HG03159 (cell line): ENCODE measurements at regions not wholly inside any gene's neighbourhood (a gene's known extent, or its start where the extent isn't known, plus 50 kb on each side); places are given as distances from the start of the nearest gene placed in this dataset.

Source experiments
- ATAC-seq: cut with Tn5 transposase; IDR thresholded peaks from one replicate; pipeline ENCODE4 v1.9.1; 2021; ENCODE audit warnings: mild to moderate bottlenecking, moderate library complexity; ENCODE audit not compliant: unreplicated experiment

DNA sequence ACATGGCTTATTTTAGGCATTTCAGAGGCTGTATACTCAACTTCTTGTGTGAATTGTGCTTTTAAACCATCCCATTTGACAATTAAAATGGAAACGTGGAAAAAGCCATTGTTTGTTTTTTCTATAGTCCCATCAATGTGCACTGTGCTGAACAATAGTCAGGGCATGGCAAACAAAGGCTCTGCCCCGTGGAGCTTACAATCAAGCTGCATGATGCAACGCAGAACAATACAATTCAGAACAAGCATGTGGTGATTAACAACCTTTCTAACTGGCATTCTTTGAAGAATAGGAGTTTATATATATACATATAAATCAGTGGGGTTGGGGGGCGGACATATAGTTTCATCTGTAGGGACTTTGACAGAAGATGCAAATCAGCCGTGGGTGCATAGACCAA lies 2125.4 kb upstream of the WWC1 start:
- ATAC-seq, result no peak

DNA sequence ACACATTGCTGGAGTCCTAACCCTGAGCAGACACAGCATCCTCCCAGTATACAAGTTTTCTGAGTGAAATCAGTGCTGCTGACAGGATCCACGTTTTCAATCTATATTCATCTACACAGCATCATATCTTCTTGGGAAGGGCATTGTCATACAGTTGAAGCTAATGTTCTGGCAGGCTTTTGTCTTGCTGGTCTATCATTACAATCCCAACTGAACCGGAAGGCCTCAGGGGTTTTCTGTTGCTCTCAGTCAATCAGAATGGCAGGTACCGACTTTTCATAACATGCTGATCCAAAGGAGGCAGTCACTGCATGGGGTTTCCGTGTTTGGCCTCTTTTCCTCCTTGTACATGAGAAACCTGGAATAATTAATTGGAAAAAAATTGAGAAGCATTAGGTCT lies 2118.8 kb upstream of the WWC1 start:
- ATAC-seq, result no peak

DNA sequence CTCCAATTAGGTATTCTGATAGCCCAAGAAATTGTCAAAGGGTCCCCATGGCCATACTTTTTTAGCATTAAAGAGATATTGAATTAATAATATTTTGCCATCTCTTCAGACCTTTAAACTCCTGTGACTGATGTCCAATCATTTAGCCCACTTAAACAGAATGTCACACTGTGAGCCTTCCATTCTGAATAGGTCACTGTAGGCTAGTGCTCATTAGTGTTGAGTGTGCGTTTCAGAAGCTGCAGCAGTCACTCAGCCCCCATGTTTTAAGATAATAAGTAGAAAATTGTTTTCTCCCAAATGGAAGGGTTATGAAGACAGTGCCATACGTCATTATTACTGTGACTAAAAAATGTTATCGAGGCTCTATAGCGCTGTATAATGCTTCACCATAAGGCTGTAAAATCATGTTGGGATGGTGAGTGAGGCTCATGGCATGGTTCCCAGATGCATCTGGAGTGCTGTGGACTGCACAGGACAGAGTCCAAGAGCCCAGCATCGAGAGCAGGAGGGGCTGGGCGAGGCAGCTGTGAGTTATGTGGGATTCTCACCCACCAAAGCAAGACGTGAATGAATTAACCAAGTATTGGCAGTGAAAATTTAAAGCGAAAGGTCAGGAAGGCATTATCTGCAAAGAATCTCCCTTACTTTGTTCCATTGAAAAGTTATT lies 2112.9 kb upstream of the WWC1 start:
- no peak for ATAC-seq

DNA sequence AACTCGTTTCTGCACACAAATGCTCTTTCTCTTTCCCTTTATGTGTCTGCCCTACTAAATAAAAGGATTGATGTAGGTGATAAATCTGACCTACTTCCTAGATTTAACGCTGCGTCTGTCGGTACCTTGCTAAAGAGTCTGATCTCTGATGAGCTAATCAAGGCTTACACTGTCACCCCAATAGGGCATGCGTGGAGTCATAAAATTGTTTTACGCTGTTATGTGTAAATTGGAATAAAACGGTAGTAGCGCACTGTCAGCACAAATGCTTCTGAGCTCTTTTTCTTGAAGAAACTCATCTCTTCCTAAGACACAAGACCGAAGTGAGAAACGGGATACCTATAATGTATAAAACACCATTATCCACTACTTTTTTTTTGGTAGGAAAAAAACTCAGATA lies 2106.3 kb upstream of the WWC1 start:
- ATAC-seq, result no peak

- ATAC-seq, result no peak
Measured at GRCh38 chr5:166188501-166189325, 2102.7 kb upstream of the WWC1 start.

- ATAC-seq, result no peak
Measured at GRCh38 chr5:166192696-166193095, 2098.7 kb upstream of the WWC1 start.

GRCh38 chr5:166195981-166196380 lies 2095.5 kb upstream of the WWC1 start:
- no peak for ATAC-seq

GRCh38 chr5:166200532-166200931 lies 2090.9 kb upstream of the WWC1 start:
- ATAC-seq, result no peak

DNA sequence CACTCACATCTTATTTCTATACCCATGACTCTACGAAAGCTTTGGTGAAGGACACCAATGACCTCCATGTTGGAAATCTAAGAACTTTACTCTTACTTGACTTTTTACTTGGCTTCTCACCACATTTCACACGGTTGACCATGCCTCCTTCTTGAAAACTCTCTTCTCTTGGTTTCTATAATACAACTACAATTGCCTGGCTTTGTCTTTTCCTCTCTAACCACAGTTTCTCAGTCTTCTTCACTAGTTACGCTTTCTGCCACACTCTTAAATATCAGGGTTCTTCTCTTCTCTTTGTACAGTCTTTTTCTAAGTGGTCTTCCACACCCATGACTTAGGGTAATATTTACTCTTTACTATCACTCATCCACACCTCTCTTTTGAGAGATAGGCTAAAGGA lies 2079.8 kb upstream of the WWC1 start:
- no peak for ATAC-seq

DNA sequence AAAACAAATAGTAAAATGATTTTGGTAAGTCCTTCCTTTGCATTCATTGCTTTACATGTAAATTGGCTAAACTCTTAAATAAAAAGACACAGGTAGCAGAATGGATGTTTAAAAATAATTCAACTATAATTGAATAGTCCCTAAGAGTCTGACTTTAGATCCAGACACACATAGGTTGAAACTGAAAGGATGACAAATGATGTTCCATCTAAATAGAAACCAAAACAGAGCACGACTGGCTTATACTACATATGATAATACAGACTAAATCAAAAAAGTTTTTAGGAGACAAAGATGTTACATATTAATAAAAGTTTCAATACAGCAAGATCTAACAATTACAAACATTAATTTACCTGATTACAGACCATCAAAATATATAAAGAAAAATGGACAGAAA lies 2055.1 kb upstream of the WWC1 start:
- ATAC-seq, result no peak

GRCh38 chr5:166240705-166241104 lies 2050.7 kb upstream of the WWC1 start:
- ATAC-seq, result no peak

GRCh38 chr5:166245556-166245955 lies 2045.9 kb upstream of the WWC1 start:
- no peak for ATAC-seq

DNA sequence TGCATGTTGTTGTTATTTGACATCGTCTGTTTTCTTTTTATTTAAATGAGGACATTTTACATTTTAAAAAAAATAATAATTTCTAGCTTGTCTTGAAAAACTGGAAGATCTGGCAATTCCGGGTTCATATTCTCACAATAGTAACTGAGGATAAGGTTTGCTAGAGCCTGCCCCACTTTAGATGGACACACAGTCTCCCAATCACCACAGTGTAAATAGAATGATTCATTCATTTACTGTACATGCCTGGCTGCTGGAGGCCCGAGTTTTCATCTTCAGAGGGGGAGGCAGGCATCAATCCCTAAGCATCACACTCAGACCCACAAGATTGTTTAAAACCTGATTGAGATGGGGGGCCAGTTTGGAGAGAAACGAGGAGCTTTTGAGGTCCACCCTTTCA lies 2039.7 kb upstream of the WWC1 start:
- ATAC-seq, result no peak

- ATAC-seq, result no peak
Measured at GRCh38 chr5:166257661-166258060, 2033.8 kb upstream of the WWC1 start.

- no peak for ATAC-seq
Measured at GRCh38 chr5:166262395-166262794, 2029.0 kb upstream of the WWC1 start.

DNA sequence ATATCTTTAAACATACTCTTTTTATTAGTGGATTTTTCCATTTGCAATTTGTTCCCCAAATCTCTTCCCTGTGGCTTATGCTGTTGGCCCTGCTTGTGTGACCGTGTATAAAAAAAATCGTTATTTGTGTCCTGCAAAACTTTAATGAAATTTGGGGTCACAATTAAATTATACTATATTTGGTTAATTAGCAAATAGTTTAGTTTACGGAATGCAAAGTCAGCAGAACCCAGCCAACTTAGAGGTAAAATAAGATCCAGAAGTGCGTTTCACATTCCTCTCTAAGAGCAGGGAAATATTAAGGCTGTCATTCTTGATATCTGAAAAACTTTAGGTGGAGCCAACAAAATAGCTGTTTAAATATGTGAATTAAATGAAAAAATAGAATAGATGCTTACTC lies 2023.5 kb upstream of the WWC1 start:
- ATAC-seq, result no peak

- no peak for ATAC-seq
Measured at GRCh38 chr5:166270712-166271111, 2020.7 kb upstream of the WWC1 start.

GRCh38 chr5:166276006-166276405 lies 2015.4 kb upstream of the WWC1 start:
- no peak for ATAC-seq

- no peak for ATAC-seq
Measured at GRCh38 chr5:166279828-166280227, 2011.6 kb upstream of the WWC1 start.

DNA sequence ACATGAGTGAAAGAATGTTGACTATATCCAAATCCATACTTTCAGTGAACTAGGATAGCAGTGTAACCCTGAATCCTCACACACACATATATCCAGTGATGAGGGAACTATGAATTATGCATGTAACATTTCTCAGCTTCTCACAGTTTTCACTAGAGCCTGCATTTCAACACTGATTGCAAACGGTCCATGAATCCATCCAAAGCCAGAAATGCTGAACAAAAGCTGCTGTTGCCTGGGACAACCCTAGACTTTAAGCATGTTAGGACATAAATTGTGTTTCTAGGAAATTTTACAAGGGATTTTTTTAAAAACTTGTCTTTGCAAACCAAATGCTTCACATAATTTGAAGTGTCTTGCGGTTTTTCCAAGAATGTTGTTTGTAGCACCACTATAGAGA lies 2010.0 kb upstream of the WWC1 start:
- ATAC-seq, result no peak

- ATAC-seq, result no peak
Measured at GRCh38 chr5:166282939-166283338, 2008.5 kb upstream of the WWC1 start.

DNA sequence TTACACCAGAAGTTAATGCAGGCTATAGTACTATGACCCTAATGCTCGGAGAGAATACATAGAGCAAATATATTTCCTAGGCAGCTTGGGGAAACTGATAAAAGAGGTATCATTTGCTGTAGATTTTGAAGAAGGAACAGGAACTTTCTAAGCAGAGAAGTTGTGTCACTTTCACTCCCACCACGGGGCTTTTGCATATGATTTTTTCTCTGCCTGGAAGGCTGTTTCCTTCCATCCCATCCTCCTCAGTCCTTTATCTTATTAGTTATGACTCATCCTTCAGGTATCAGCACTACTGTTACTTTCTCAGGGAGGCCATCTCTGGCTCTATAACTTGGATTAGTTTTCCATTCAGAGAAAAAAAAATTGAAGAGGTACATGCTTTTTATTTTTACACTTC lies 2006.1 kb upstream of the WWC1 start:
- ATAC-seq, result no peak

DNA sequence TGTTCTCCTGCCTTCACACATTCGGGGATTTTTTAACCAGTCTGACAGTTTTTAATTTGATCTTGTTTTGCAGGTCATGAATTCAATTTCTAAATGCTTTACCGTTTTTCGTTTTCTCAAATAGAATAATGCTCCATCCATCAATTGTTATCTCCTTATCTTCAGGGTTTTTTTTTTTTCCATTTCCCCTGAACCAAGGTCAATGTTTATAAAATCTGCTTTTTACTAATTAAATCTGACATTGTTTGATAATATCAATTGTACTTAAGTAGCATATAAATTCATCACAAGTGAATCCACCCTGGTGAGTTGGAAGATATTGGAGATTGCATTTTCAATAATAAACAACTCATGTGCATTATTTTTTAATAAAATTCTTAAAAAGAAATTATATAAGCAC lies 2004.6 kb upstream of the WWC1 start:
- ATAC-seq, result no peak
